Smooth muscle cell (in vitro differentiated cells): ENCODE measurements at regions not wholly inside any gene's neighbourhood (a gene's known extent, or its start where the extent isn't known, plus 50 kb on each side); places are given as distances from the start of the nearest gene placed in this dataset.
A peak's percentile ranks its signal among the peaks of the same experiment; 100 is the strongest.

Experiments used
- DNase-seq: peaks from one replicate; lab custom pipeline; 2025; ENCODE audit not compliant: unreplicated experiment; lab: John Stamatoyannopoulos, UW
- H2AFZ ChIP-seq: fragments of 200-600 bp; sonication (generic); 2 replicates; pipeline ENCODE4 v1.6.0; 2016; ENCODE audit warnings: antibody characterized with exemption, low read depth, mild to moderate bottlenecking
- H3F3A ChIP-seq: fragments of 200-600 bp; sonication (generic); 2 replicates; pipeline ENCODE4 v1.6.0; 2017; ENCODE audit warnings: antibody characterized with exemption, low read depth
- H3K27ac ChIP-seq: fragments of 200-600 bp; sonication (generic); 2 replicates; pipeline ENCODE4 v1.5.1; 2016; ENCODE audit warnings: low read depth, mild to moderate bottlenecking
- H3K27me3 ChIP-seq: fragments of 200-600 bp; sonication (generic); 2 replicates; pipeline ENCODE4 v1.6.1; 2016; ENCODE audit warnings: low read depth, mild to moderate bottlenecking
- H3K36me3 ChIP-seq: fragments of 200-600 bp; sonication (generic); 2 replicates; pipeline ENCODE4 v1.5.1; 2016; ENCODE audit warnings: low read depth
- H3K4me1 ChIP-seq: fragments of 200-600 bp; sonication (generic); 2 replicates; pipeline ENCODE4 v1.5.1; 2016; ENCODE audit warnings: low read depth
- H3K4me2 ChIP-seq: fragments of 200-600 bp; sonication (generic); 2 replicates; pipeline ENCODE4 v1.6.0; 2016; ENCODE audit warnings: mild to moderate bottlenecking
- H3K4me3 ChIP-seq: fragments of 200-600 bp; sonication (generic); 2 replicates; pipeline ENCODE4 v1.5.1; 2016; ENCODE audit warnings: mild to moderate bottlenecking
- H3K79me2 ChIP-seq: fragments of 200-600 bp; sonication (generic); 2 replicates; pipeline ENCODE4 v1.6.0; 2016; ENCODE audit warnings: low read depth, mild to moderate bottlenecking
- H3K9ac ChIP-seq: fragments of 200-600 bp; sonication (generic); 2 replicates; pipeline ENCODE4 v1.6.0; 2016; ENCODE audit warnings: low read depth
- H3K9me3 ChIP-seq: fragments of 200-600 bp; sonication (generic); replicated peaks from 2 replicates; pipeline ENCODE4 v1.5.1; 2016; ENCODE audit warnings: low read depth
- H4K20me1 ChIP-seq: fragments of 200-600 bp; sonication (generic); 2 replicates; pipeline ENCODE4 v1.6.0; 2016; ENCODE audit warnings: low read depth
- WGBS: methylation state at CpG from one replicate; pipeline ENCODE4 v1.1.7; 2016; ENCODE audit warnings: low lambda C conversion rate; 5-methylcytosine and 5-hydroxymethylcytosine counted together
- TF ChIP-seq, protein P1 (sequence below): fragments of 200-600 bp; sonication (generic); IDR thresholded peaks from 2 replicates; pipeline ENCODE4 v1.5.1; 2017; ENCODE audit warnings: borderline replicate concordance, mild to moderate bottlenecking, antibody characterized with exemption; ENCODE audit not compliant: insufficient read depth, poor library complexity, severe bottlenecking

GRCh38 chr6:56761651-56762050 is 119.0 kb upstream of the DST start:
- Histone ChIP-seq H3K79me2 (peaks cover 38% of the 10 kb centered on the region), H3K4me1 (peaks cover 31% of the 10 kb centered on the region), H3K4me3 (no peak overlapping the region), H3K4me2 (no peak overlapping the region), H3K9me3 (no peaks in the 10 kb centered on the region), H3K27ac (no peak overlapping the region), H3K9ac (no peak overlapping the region), H2AFZ (no peak overlapping the region), H3K36me3 (no peaks in the 10 kb centered on the region), H3K27me3 (no peaks in the 10 kb centered on the region), H3F3A (peaks cover 12% of the 10 kb centered on the region), H4K20me1 (peaks cover 5% of the 10 kb centered on the region)
- no peak for DNase-seq
- TF ChIP-seq, protein P1, sequence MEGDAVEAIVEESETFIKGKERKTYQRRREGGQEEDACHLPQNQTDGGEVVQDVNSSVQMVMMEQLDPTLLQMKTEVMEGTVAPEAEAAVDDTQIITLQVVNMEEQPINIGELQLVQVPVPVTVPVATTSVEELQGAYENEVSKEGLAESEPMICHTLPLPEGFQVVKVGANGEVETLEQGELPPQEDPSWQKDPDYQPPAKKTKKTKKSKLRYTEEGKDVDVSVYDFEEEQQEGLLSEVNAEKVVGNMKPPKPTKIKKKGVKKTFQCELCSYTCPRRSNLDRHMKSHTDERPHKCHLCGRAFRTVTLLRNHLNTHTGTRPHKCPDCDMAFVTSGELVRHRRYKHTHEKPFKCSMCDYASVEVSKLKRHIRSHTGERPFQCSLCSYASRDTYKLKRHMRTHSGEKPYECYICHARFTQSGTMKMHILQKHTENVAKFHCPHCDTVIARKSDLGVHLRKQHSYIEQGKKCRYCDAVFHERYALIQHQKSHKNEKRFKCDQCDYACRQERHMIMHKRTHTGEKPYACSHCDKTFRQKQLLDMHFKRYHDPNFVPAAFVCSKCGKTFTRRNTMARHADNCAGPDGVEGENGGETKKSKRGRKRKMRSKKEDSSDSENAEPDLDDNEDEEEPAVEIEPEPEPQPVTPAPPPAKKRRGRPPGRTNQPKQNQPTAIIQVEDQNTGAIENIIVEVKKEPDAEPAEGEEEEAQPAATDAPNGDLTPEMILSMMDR: no peak
- 100% methylated on average over 1 of the region's 1 CpG for WGBS

DNA sequence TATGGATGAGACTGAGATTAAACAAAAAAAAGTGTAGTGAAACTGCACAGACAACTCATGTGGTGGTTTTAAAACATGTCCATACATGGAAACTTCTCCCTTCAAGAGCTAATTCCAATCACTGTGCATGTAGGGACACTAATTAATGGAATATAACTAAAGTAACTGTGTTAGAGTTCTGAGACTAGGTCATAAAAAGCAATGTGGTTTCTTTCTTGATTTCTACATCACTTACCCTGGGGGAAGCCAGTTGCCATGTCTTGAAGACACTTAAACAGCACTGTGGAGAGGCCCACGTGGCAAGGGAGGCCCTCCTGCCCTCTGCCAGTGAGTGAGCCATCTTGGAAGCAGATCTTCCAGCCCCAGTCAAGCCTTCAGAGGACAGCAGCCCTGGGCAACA is 118.2 kb upstream of the DST start:
- TF ChIP-seq, protein P1: no peak
- H3K4me2 ChIP-seq: no peak overlapping the region
- H3K4me3 ChIP-seq: no peak overlapping the region
- H3F3A ChIP-seq: peaks cover 12% of the 10 kb centered on the region
- WGBS: 60% methylated on average over 1 of the region's 1 CpG
- H3K27ac ChIP-seq: peak overlapping the region; percentile 0
- H3K79me2 ChIP-seq: peaks cover 34% of the 10 kb centered on the region
- DNase-seq: no peak
- H3K36me3 ChIP-seq: no peaks in the 10 kb centered on the region
- peaks cover 5% of the 10 kb centered on the region for H4K20me1 ChIP-seq
- no peak overlapping the region for H3K9ac ChIP-seq
- H3K27me3 ChIP-seq: no peaks in the 10 kb centered on the region
- H3K9me3 ChIP-seq: no peaks in the 10 kb centered on the region
- H3K4me1 ChIP-seq: peaks cover 39% of the 10 kb centered on the region
- no peak overlapping the region for H2AFZ ChIP-seq

- TF ChIP-seq, protein P1: no peak
- Histone ChIP-seq H3K79me2 (peaks cover 40% of the 10 kb centered on the region), H4K20me1 (no peaks in the 10 kb centered on the region), H2AFZ (no peak overlapping the region), H3K4me3 (no peak overlapping the region), H3K27me3 (no peaks in the 10 kb centered on the region), H3K27ac (no peak overlapping the region), H3K9me3 (no peaks in the 10 kb centered on the region), H3F3A (peaks cover 9% of the 10 kb centered on the region), H3K4me1 (peaks cover 44% of the 10 kb centered on the region), H3K36me3 (no peaks in the 10 kb centered on the region), H3K4me2 (no peak overlapping the region), H3K9ac (no peak overlapping the region)
- WGBS: 62% methylated on average over 2 of the region's 2 CpGs
- no peak for DNase-seq
These were observed 116.8 kb upstream of the DST start for GRCh38 chr6:56759521-56759920.

DNA sequence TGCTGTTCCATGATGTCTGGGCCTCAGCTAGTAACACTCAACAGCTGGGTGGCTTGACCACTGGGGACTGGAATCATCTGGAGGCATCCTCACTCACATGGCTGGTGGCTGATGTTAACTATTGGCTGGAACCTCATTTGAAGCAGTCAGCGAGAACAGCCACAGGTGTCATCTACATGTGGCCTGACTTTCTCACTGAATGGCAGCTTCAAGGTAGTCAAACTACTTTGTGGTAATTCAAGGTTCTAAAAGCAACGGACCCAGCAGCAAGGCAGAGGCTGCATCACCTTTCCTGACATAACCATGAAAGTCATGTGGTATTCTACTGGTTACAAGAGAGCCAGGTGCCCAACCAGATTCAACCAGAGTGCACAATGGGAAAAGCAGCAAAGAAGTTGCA is 115.9 kb upstream of the DST start:
- Histone ChIP-seq H3K4me2 (no peak overlapping the region), H3K27ac (no peak overlapping the region), H3K79me2 (peaks cover 49% of the 10 kb centered on the region), H3K4me1 (peaks cover 48% of the 10 kb centered on the region), H3K27me3 (no peaks in the 10 kb centered on the region), H2AFZ (no peak overlapping the region), H3K9me3 (no peaks in the 10 kb centered on the region), H3K9ac (no peak overlapping the region), H3F3A (peaks cover 9% of the 10 kb centered on the region), H3K4me3 (no peak overlapping the region), H4K20me1 (no peaks in the 10 kb centered on the region), H3K36me3 (no peaks in the 10 kb centered on the region)
- TF ChIP-seq, protein P1: no peak
- WGBS: 85% methylated on average over 2 of the region's 2 CpGs
- no peak for DNase-seq
